SU-DHL-6 (cell line): ENCODE measurements at regions not wholly inside any gene's neighbourhood (a gene's known extent, or its start where the extent isn't known, plus 50 kb on each side); places are given as distances from the start of the nearest gene placed in this dataset.

Source experiments
- H2AFZ ChIP-seq: fragments of 200-600 bp; sonication (generic); 2 replicates; pipeline ENCODE4 v1.6.1; 2014; ENCODE audit warnings: low read depth, mild to moderate bottlenecking, moderate library complexity, mixed read lengths, antibody characterized with exemption, low read length; ENCODE audit not compliant: severe bottlenecking
- H3F3A ChIP-seq: fragments of 200-600 bp; shearing (Covaris generic); 2 replicates; pipeline ENCODE4 v1.6.0; 2016; ENCODE audit warnings: antibody characterized with exemption, mild to moderate bottlenecking; ENCODE audit not compliant: insufficient read depth
- H3K27ac ChIP-seq: fragments of 200-600 bp; sonication (generic); 2 replicates; pipeline ENCODE4 v1.5.1; 2016; ENCODE audit warnings: low read depth, mild to moderate bottlenecking, low read length, moderate library complexity, mixed read lengths
- H3K27me3 ChIP-seq: fragments of 200-600 bp; sonication (generic), shearing (Covaris generic); 2 replicates; pipeline ENCODE4 v1.6.0; 2014; ENCODE audit warnings: mild to moderate bottlenecking, low read length
- H3K36me3 ChIP-seq: fragments of 200-600 bp; sonication (generic); 2 replicates; pipeline ENCODE4 v1.6.1; 2014; ENCODE audit warnings: mild to moderate bottlenecking, low read length, mixed read lengths
- H3K4me2 ChIP-seq: fragments of 300-600, 200-600 bp; shearing (Covaris generic), sonication (generic); 2 replicates; pipeline ENCODE4 v1.6.0; 2014; ENCODE audit warnings: low read length, low read depth, mild to moderate bottlenecking; ENCODE audit not compliant: poor library complexity, severe bottlenecking
- H3K4me3 ChIP-seq: fragments of 200-600 bp; sonication (generic); 2 replicates; pipeline ENCODE4 v1.5.1; 2014; ENCODE audit warnings: antibody characterized with exemption, low read length, mild to moderate bottlenecking, mixed read lengths; ENCODE audit not compliant: insufficient read depth, poor library complexity, severe bottlenecking
- H3K79me2 ChIP-seq: fragments of 200-600 bp; sonication (generic); 2 replicates; pipeline ENCODE4 v1.6.1; 2014; ENCODE audit warnings: mild to moderate bottlenecking, low read length, moderate library complexity; ENCODE audit not compliant: insufficient read depth
- H3K9ac ChIP-seq: fragments of 200-600 bp; sonication (generic); 2 replicates; pipeline ENCODE4 v1.7.0; 2014; ENCODE audit warnings: mild to moderate bottlenecking, low read length
- H3K9me2 ChIP-seq: fragments of 200-600 bp; sonication (generic); replicated peaks from 2 replicates; pipeline ENCODE4 v1.6.1; 2014; ENCODE audit warnings: low read length; ENCODE audit not compliant: insufficient read depth
- H3K9me3 ChIP-seq: fragments of 200-600 bp; sonication (generic); 2 replicates; pipeline ENCODE4 v1.6.1; 2014; ENCODE audit warnings: low read length, mixed read lengths; ENCODE audit not compliant: insufficient read depth
- H4K20me1 ChIP-seq: fragments of 200-600 bp; sonication (generic); 2 replicates; pipeline ENCODE4 v1.6.1; 2014; ENCODE audit warnings: low read depth, mild to moderate bottlenecking, antibody characterized with exemption, low read length, moderate library complexity, mixed read lengths
- CTCF ChIP-seq: fragments of 200-600 bp; sonication (generic); IDR thresholded peaks from one replicate; pipeline ENCODE4 v1.5.1; 2017; ENCODE audit warnings: antibody characterized with exemption, mild to moderate bottlenecking, low read length, moderate library complexity; ENCODE audit not compliant: insufficient read depth, poor library complexity, severe bottlenecking
- EZH2phosphoT487 ChIP-seq: fragments of 200-600 bp; sonication (generic), shearing (Covaris generic); conservative IDR thresholded peaks from 2 replicates; pipeline ENCODE4 v1.6.1; 2018; ENCODE audit warnings: mild to moderate bottlenecking, antibody characterized with exemption, low read length, moderate library complexity, mixed read lengths

- Histone ChIP-seq H3K9me2 (no peaks in the 10 kb centered on the region), H3K27ac (no peak overlapping the region), H3K79me2 (no peaks in the 10 kb centered on the region), H3K9ac (no peak overlapping the region), H3F3A (no peaks in the 10 kb centered on the region), H3K36me3 (no peaks in the 10 kb centered on the region), H3K27me3 (no peaks in the 10 kb centered on the region), H3K4me3 (no peak overlapping the region), H2AFZ (no peak overlapping the region), H4K20me1 (no peaks in the 10 kb centered on the region), H3K4me2 (no peak overlapping the region), H3K9me3 (no peaks in the 10 kb centered on the region)
- TF ChIP-seq EZH2phosphoT487 (no peak), CTCF (no peak)
Observed at GRCh38 chr20:51961964-51962761, 159.8 kb upstream of the SALL4 start.

GRCh38 chr20:51960047-51960675, 157.8 kb upstream of the SALL4 start:
- no peak overlapping the region for H3K4me3 ChIP-seq
- H3F3A ChIP-seq: no peaks in the 10 kb centered on the region
- no peak for TF ChIP-seq EZH2phosphoT487
- TF ChIP-seq CTCF: no peak
- no peak overlapping the region for H2AFZ ChIP-seq
- no peak overlapping the region for H3K4me2 ChIP-seq
- no peak overlapping the region for H3K9ac ChIP-seq
- no peaks in the 10 kb centered on the region for H3K9me3 ChIP-seq
- H3K79me2 ChIP-seq: no peaks in the 10 kb centered on the region
- no peak overlapping the region for H3K27ac ChIP-seq
- no peaks in the 10 kb centered on the region for H3K36me3 ChIP-seq
- no peaks in the 10 kb centered on the region for H3K27me3 ChIP-seq
- no peaks in the 10 kb centered on the region for H3K9me2 ChIP-seq
- no peaks in the 10 kb centered on the region for H4K20me1 ChIP-seq

GRCh38 chr20:51959066-51959542, 156.8 kb upstream of the SALL4 start:
- Histone ChIP-seq H4K20me1 (no peaks in the 10 kb centered on the region), H3K27ac (no peak overlapping the region), H3K79me2 (no peaks in the 10 kb centered on the region), H3K4me3 (no peak overlapping the region), H3K9me3 (no peaks in the 10 kb centered on the region), H3K36me3 (no peaks in the 10 kb centered on the region), H3K9ac (no peak overlapping the region), H2AFZ (no peak overlapping the region), H3K27me3 (no peaks in the 10 kb centered on the region), H3K4me2 (no peak overlapping the region), H3K9me2 (no peaks in the 10 kb centered on the region), H3F3A (no peaks in the 10 kb centered on the region)
- no peak for TF ChIP-seq EZH2phosphoT487
- TF ChIP-seq CTCF: no peak
